GM23248 (cell line): ENCODE measurements at regions not wholly inside any gene's neighbourhood (a gene's known extent, or its start where the extent isn't known, plus 50 kb on each side); places are given as distances from the start of the nearest gene placed in this dataset.

Source experiments
- EZH2 ChIP-seq: fragments of 200-600 bp; sonication (generic); IDR thresholded peaks from 2 replicates; pipeline ENCODE4 v1.6.1; 2018; ENCODE audit warnings: antibody characterized with exemption, mild to moderate bottlenecking; ENCODE audit not compliant: insufficient read depth, poor library complexity, severe bottlenecking
- EZH2phosphoT487 ChIP-seq: fragments of 200-600 bp; sonication (generic); IDR thresholded peaks from 2 replicates; pipeline ENCODE4 v1.6.1; 2018; ENCODE audit warnings: antibody characterized with exemption, moderate library complexity, mild to moderate bottlenecking, low read depth; ENCODE audit not compliant: insufficient read depth

GRCh38 chr4:122997463-122998101 is 75.2 kb upstream of the NUDT6 start:
- TF ChIP-seq EZH2 (no peak), EZH2phosphoT487 (no peak)
